Central memory CD8-positive, alpha-beta T cell (primary cell): ENCODE measurements at regions not wholly inside any gene's neighbourhood (a gene's known extent, or its start where the extent isn't known, plus 50 kb on each side); places are given as distances from the start of the nearest gene placed in this dataset.

ENCODE experiments used
- ATAC-seq: fragments of 150-1000 bp; cut with Tn5 transposase; replicated peaks from 2 replicates; pipeline ENCODE4 v1.10.0; 2022; ENCODE audit warnings: mild to moderate bottlenecking, moderate FRiP score, moderate number of reproducible peaks; ENCODE audit not compliant: poor library complexity, severe bottlenecking; ENCODE audit errors: extremely low read depth
- DNase-seq, 2 donors: peaks; one replicate each; pipeline ENCODE4 v3.0.0; 2021; ENCODE audit warnings: low spot score in 2 of 2
- H3K27ac Mint-ChIP-seq: one replicate; pipeline ENCODE4 v1.8.0; 2022; ENCODE audit warnings: low read depth, mild to moderate bottlenecking, moderate library complexity, mixed read lengths
- H3K27me3 Mint-ChIP-seq: one replicate; pipeline ENCODE4 v1.8.0; 2022; ENCODE audit warnings: mixed read lengths
- H3K36me3 Mint-ChIP-seq: one replicate; pipeline ENCODE4 v1.8.0; 2022; ENCODE audit warnings: mild to moderate bottlenecking, moderate library complexity, mixed read lengths; ENCODE audit not compliant: insufficient read depth
- H3K4me1 Mint-ChIP-seq: one replicate; pipeline ENCODE4 v1.8.0; 2022; ENCODE audit warnings: mixed read lengths
- H3K4me3 Mint-ChIP-seq: one replicate; pipeline ENCODE4 v1.8.0; 2022; ENCODE audit warnings: mild to moderate bottlenecking, moderate library complexity, mixed read lengths
- H3K9me3 Mint-ChIP-seq: one replicate; pipeline ENCODE4 v1.8.0; 2022; ENCODE audit warnings: mixed read lengths

GRCh38 chr2:66794070-66794469 lies 359.1 kb downstream of the MEIS1 start:
- DNase-seq (no peak), ATAC-seq (no peak)
- Mint-ChIP-seq H3K36me3 (no peaks in the 10 kb centered on the region), H3K27me3 (no peaks in the 10 kb centered on the region), H3K4me3 (no peak overlapping the region), H3K4me1 (no peaks in the 10 kb centered on the region), H3K27ac (no peak overlapping the region), H3K9me3 (peaks cover 10% of the 10 kb centered on the region)

GRCh38 chr2:66794551-66794950 lies 359.6 kb downstream of the MEIS1 start:
- Mint-ChIP-seq H3K27me3 (no peaks in the 10 kb centered on the region), H3K4me1 (no peaks in the 10 kb centered on the region), H3K9me3 (peaks cover 10% of the 10 kb centered on the region), H3K4me3 (no peak overlapping the region), H3K27ac (no peak overlapping the region), H3K36me3 (no peaks in the 10 kb centered on the region)
- DNase-seq (no peak), ATAC-seq (no peak)

GRCh38 chr2:66802877-66803276 lies 368.0 kb downstream of the MEIS1 start:
- ATAC-seq = no peak
- Mint-ChIP-seq H3K27ac (no peak overlapping the region), H3K36me3 (no peaks in the 10 kb centered on the region), H3K4me1 (no peaks in the 10 kb centered on the region), H3K4me3 (no peak overlapping the region), H3K27me3 (no peaks in the 10 kb centered on the region), H3K9me3 (peaks cover 10% of the 10 kb centered on the region)
- DNase-seq = no peak

GRCh38 chr2:66803726-66804125 lies 368.8 kb downstream of the MEIS1 start:
- no peak overlapping the region for H3K4me3 Mint-ChIP-seq
- H3K36me3 Mint-ChIP-seq = no peaks in the 10 kb centered on the region
- ATAC-seq (no peak), DNase-seq (no peak)
- no peaks in the 10 kb centered on the region for H3K4me1 Mint-ChIP-seq
- peaks cover 3% of the 10 kb centered on the region for H3K9me3 Mint-ChIP-seq
- no peak overlapping the region for H3K27ac Mint-ChIP-seq
- no peaks in the 10 kb centered on the region for H3K27me3 Mint-ChIP-seq

GRCh38 chr2:66805016-66805865 lies 370.3 kb downstream of the MEIS1 start:
- Mint-ChIP-seq H3K27ac (no peak overlapping the region), H3K4me3 (no peak overlapping the region), H3K4me1 (no peaks in the 10 kb centered on the region), H3K36me3 (no peaks in the 10 kb centered on the region), H3K27me3 (no peaks in the 10 kb centered on the region), H3K9me3 (no peaks in the 10 kb centered on the region)
- DNase-seq (no peak), ATAC-seq (no peak)

GRCh38 chr2:66805968-66806367 lies 371.0 kb downstream of the MEIS1 start:
- no peak for ATAC-seq
- Mint-ChIP-seq H3K4me1 (no peaks in the 10 kb centered on the region), H3K27me3 (no peaks in the 10 kb centered on the region), H3K4me3 (no peak overlapping the region), H3K27ac (no peak overlapping the region), H3K36me3 (no peaks in the 10 kb centered on the region), H3K9me3 (no peaks in the 10 kb centered on the region)
- no peak for DNase-seq

- Mint-ChIP-seq H3K4me1 (no peaks in the 10 kb centered on the region), H3K36me3 (no peaks in the 10 kb centered on the region), H3K27ac (no peak overlapping the region), H3K4me3 (no peak overlapping the region), H3K9me3 (peaks cover 6% of the 10 kb centered on the region), H3K27me3 (no peaks in the 10 kb centered on the region)
- DNase-seq (no peak), ATAC-seq (no peak)
Observed at GRCh38 chr2:66813525-66813924, 378.6 kb downstream of the MEIS1 start.

GRCh38 chr2:66813976-66814375 lies 379.1 kb downstream of the MEIS1 start:
- Mint-ChIP-seq H3K27ac (no peak overlapping the region), H3K36me3 (no peaks in the 10 kb centered on the region), H3K9me3 (peaks cover 10% of the 10 kb centered on the region), H3K4me1 (no peaks in the 10 kb centered on the region), H3K27me3 (no peaks in the 10 kb centered on the region), H3K4me3 (no peak overlapping the region)
- no peak for DNase-seq
- ATAC-seq = no peak

- Mint-ChIP-seq H3K9me3 (peaks cover 17% of the 10 kb centered on the region), H3K36me3 (no peaks in the 10 kb centered on the region), H3K27me3 (no peaks in the 10 kb centered on the region), H3K27ac (no peak overlapping the region), H3K4me3 (no peak overlapping the region), H3K4me1 (no peaks in the 10 kb centered on the region)
- DNase-seq (no peak), ATAC-seq (no peak)
Observed at GRCh38 chr2:66814916-66815315, 380.0 kb downstream of the MEIS1 start.

- no peak for DNase-seq
- H3K4me3 Mint-ChIP-seq = no peak overlapping the region
- no peak overlapping the region for H3K27ac Mint-ChIP-seq
- no peaks in the 10 kb centered on the region for H3K36me3 Mint-ChIP-seq
- ATAC-seq = no peak
- no peaks in the 10 kb centered on the region for H3K27me3 Mint-ChIP-seq
- peaks cover 17% of the 10 kb centered on the region for H3K9me3 Mint-ChIP-seq
- no peaks in the 10 kb centered on the region for H3K4me1 Mint-ChIP-seq
Observed at GRCh38 chr2:66815886-66816285, 381.0 kb downstream of the MEIS1 start.

GRCh38 chr2:66821168-66821567 lies 386.2 kb downstream of the MEIS1 start:
- H3K4me3 Mint-ChIP-seq = no peak overlapping the region
- no peak for DNase-seq
- no peaks in the 10 kb centered on the region for H3K4me1 Mint-ChIP-seq
- H3K27ac Mint-ChIP-seq = no peak overlapping the region
- no peaks in the 10 kb centered on the region for H3K27me3 Mint-ChIP-seq
- no peaks in the 10 kb centered on the region for H3K36me3 Mint-ChIP-seq
- no peak for ATAC-seq
- H3K9me3 Mint-ChIP-seq = peaks cover 23% of the 10 kb centered on the region

- Mint-ChIP-seq H3K9me3 (peaks cover 24% of the 10 kb centered on the region), H3K4me1 (no peaks in the 10 kb centered on the region), H3K27ac (no peak overlapping the region), H3K36me3 (no peaks in the 10 kb centered on the region), H3K27me3 (no peaks in the 10 kb centered on the region), H3K4me3 (no peak overlapping the region)
- DNase-seq (no peak), ATAC-seq (no peak)
Observed at GRCh38 chr2:66822186-66822585, 387.3 kb downstream of the MEIS1 start.

- Mint-ChIP-seq H3K4me3 (no peak overlapping the region), H3K36me3 (no peaks in the 10 kb centered on the region), H3K4me1 (no peaks in the 10 kb centered on the region), H3K9me3 (peaks cover 12% of the 10 kb centered on the region), H3K27ac (no peak overlapping the region), H3K27me3 (no peaks in the 10 kb centered on the region)
- DNase-seq (no peak), ATAC-seq (no peak)
Observed at GRCh38 chr2:66824926-66825325, 390.0 kb downstream of the MEIS1 start.
